HepG2 (cell line): ENCODE measurements at regions not wholly inside any gene's neighbourhood (a gene's known extent, or its start where the extent isn't known, plus 50 kb on each side); places are given as distances from the start of the nearest gene placed in this dataset.

ENCODE experiments used
- ATAC-seq: fragments of 200-7000 bp; cut with Tn5 transposase; 3 replicates; pipeline ENCODE4 v1.9.1; 2020; ENCODE audit warnings: mild to moderate bottlenecking, moderate library complexity
- BruUV-seq: library from RNA; stranded (reverse); fragments of 400-500 nt; replicated peaks from 2 replicates; lab custom pipeline; 2021; lab: Mats Ljungman, UMichigan
- CTCF ChIA-PET: fragments of 300-600 bp; formaldehyde crosslinking; extraction: SDS; loops from one replicate; lab custom pipeline; 2021; ENCODE audit warnings: low total read pairs, inconsistent platforms, low intra/inter-chr PET ratio; lab: Yijun Ruan, JAX
- POLR2A ChIA-PET: fragments of 350-600 bp; sonication (Branson Sonifier 250); formaldehyde crosslinking; loops from one replicate; lab custom pipeline; 2020; ENCODE audit warnings: antibody characterized with exemption, inconsistent platforms; lab: Yijun Ruan, JAX
- DNase-seq: peaks from one replicate; pipeline ENCODE4 v3.0.0-alpha.2; 2015; ENCODE audit warnings: low spot score
- FAIRE-seq: peaks from 3 replicates; lab custom pipeline; 2011; peaks lifted over from hg19 to GRCh38; lab: Jason Lieb, UNC
- H2AFZ ChIP-seq: one replicate; pipeline ENCODE4 v1.6.1; 2011; ENCODE audit warnings: low read length, inconsistent platforms
- H3K27ac ChIP-seq: fragments of 300-600 bp; 3 replicates; pipeline ENCODE4 v1.8.0; 2011; ENCODE audit warnings: mixed run types, mild to moderate bottlenecking, mixed read lengths, low read length, inconsistent platforms; ENCODE audit not compliant: insufficient read depth; ENCODE audit errors: extremely low read length
- H3K27me3 ChIP-seq, 2 experiments: fragments of 200-600 bp in 1 of 2; 2 replicates in 1 of 2; 3 replicates in 1 of 2; pipeline versions ENCODE4 v1.6.0 to v1.8.0; 2011; ENCODE audit warnings: low read length in 2 of 2, mild to moderate bottlenecking in 2 of 2, moderate library complexity in 2 of 2, inconsistent platforms in 1 of 2; ENCODE audit not compliant: insufficient read depth in 2 of 2, control insufficient read depth in 1 of 2
- H3K36me3 ChIP-seq, 2 experiments: fragments of 200-600 bp in 1 of 2; replicated peaks in 1 of 2; 2 replicates in 1 of 2; 3 replicates in 1 of 2; pipeline versions ENCODE4 v1.5.1 to v1.8.0; 2011; ENCODE audit warnings: low read length in 2 of 2, inconsistent platforms in 1 of 2; ENCODE audit not compliant: insufficient read depth in 2 of 2, control insufficient read depth in 1 of 2
- H3K4me1 ChIP-seq: 2 replicates; pipeline ENCODE4 v1.5.1; 2012; ENCODE audit warnings: low read length, inconsistent platforms; ENCODE audit not compliant: insufficient read depth
- H3K4me2 ChIP-seq: 2 replicates; pipeline ENCODE4 v1.6.0; 2011; ENCODE audit warnings: low read depth, low read length, inconsistent platforms
- H3K4me3 ChIP-seq, 3 experiments: fragments of 200-600 bp in 1 of 3; sonication (generic), shearing (Covaris generic) in 1 of 3; replicated peaks in 1 of 3; 2 replicates each; pipeline ENCODE4 v1.5.1; 2011 to 2016; ENCODE audit warnings: low read length in 3 of 3, inconsistent platforms in 2 of 3, low read depth in 2 of 3, mild to moderate bottlenecking in 2 of 3, control low read depth in 1 of 3, mixed read lengths in 1 of 3; ENCODE audit not compliant: insufficient read depth in 1 of 3
- H3K79me2 ChIP-seq: one replicate; pipeline ENCODE4 v1.6.1; 2011; ENCODE audit warnings: low read length, inconsistent platforms; ENCODE audit not compliant: insufficient read depth
- H3K9ac ChIP-seq: 2 replicates; pipeline ENCODE4 v1.6.0; 2011; ENCODE audit warnings: mild to moderate bottlenecking, low read depth, low read length, inconsistent platforms; ENCODE audit not compliant: insufficient read depth
- H3K9me3 ChIP-seq: 2 replicates; pipeline ENCODE4 v1.5.1; 2012; ENCODE audit warnings: mild to moderate bottlenecking, low read length
- H4K20me1 ChIP-seq: 2 replicates; pipeline ENCODE4 v1.6.0; 2011; ENCODE audit warnings: inconsistent platforms, mild to moderate bottlenecking, low read length, moderate library complexity; ENCODE audit not compliant: insufficient read depth
- ARNT2 ChIP-seq: sonication (generic); formaldehyde crosslinking; IDR thresholded peaks from 2 replicates; pipeline ENCODE4 v1.8.0; 2022; ENCODE audit warnings: mild to moderate bottlenecking, low read depth, missing genetic modification reagents, moderate library complexity
- FOXC1 ChIP-seq: sonication (generic); formaldehyde crosslinking; IDR thresholded peaks from 2 replicates; pipeline ENCODE4 v1.8.0; 2022; ENCODE audit warnings: mild to moderate bottlenecking, missing genetic modification reagents, borderline replicate concordance
- FOXM1 ChIP-seq: sonication (generic); formaldehyde crosslinking; IDR thresholded peaks from 2 replicates; pipeline ENCODE4 v1.5.0; 2020; ENCODE audit warnings: missing genetic modification reagents
- PCBP1 ChIP-seq: fragments of 200-400 bp; formaldehyde crosslinking; IDR thresholded peaks from 2 replicates; pipeline ENCODE4 v1.6.1; 2017; ENCODE audit warnings: mild to moderate bottlenecking, low read depth, low read length, borderline replicate concordance
- SRF ChIP-seq: IDR thresholded peaks from 2 replicates; pipeline ENCODE4 v1.6.1; 2011; ENCODE audit warnings: mild to moderate bottlenecking, low read depth, low read length, moderate library complexity
- ZFP36L1 ChIP-seq: sonication (generic); formaldehyde crosslinking; IDR thresholded peaks from 2 replicates; pipeline ENCODE4 v1.8.0; 2022; ENCODE audit warnings: mild to moderate bottlenecking, missing genetic modification reagents, moderate library complexity
- ZNF292 ChIP-seq: sonication (generic); formaldehyde crosslinking; IDR thresholded peaks from 2 replicates; pipeline ENCODE4 v1.8.1; 2022; ENCODE audit warnings: mild to moderate bottlenecking, low read depth, missing genetic modification reagents, borderline replicate concordance
- ZNF329 ChIP-seq: sonication (generic); formaldehyde crosslinking; IDR thresholded peaks from 2 replicates; pipeline ENCODE4 v1.9.0; 2021; ENCODE audit warnings: low read depth, mild to moderate bottlenecking, missing genetic modification reagents
- WGBS: methylation state at CpG from one replicate; pipeline ENCODE4 v1.1.6; 2017; ENCODE audit warnings: low lambda C conversion rate; 5-methylcytosine and 5-hydroxymethylcytosine counted together
- in situ Hi-C: cut with HindIII; loops from 2 replicates; pipeline ENCODE4 v1.10.0; 2017; ENCODE audit warnings: low pct_unique_long_range_greater_than_20kb; ENCODE audit not compliant: extremely low pct_ligation_motif_present
- intact Hi-C: fragments of 100-400 bp; cut with micrococcal nuclease; formaldehyde crosslinking; loops from one replicate; pipeline ENCODE4 v1.10.0; 2022; ENCODE audit not compliant: unreplicated experiment
- TF ChIP-seq, protein P1 (sequence below): conservative IDR thresholded peaks from 2 replicates; pipeline ENCODE4 v1.6.1; 2018; ENCODE audit warnings: missing genetic modification reagents
- TF ChIP-seq, protein P2 (sequence below): IDR thresholded peaks from 2 replicates; pipeline ENCODE4 v1.6.1; 2012; ENCODE audit warnings: inconsistent platforms
- TF ChIP-seq, protein P3 (sequence below): sonication (generic); formaldehyde crosslinking; conservative IDR thresholded peaks from 2 replicates; pipeline ENCODE4 v1.8.1; 2023; ENCODE audit warnings: missing genetic modification reagents
- TF ChIP-seq, protein P4 (sequence below): sonication (generic); formaldehyde crosslinking; conservative IDR thresholded peaks from 2 replicates; pipeline ENCODE4 v1.8.0; 2022; ENCODE audit warnings: low read depth, missing genetic modification reagents

DNA sequence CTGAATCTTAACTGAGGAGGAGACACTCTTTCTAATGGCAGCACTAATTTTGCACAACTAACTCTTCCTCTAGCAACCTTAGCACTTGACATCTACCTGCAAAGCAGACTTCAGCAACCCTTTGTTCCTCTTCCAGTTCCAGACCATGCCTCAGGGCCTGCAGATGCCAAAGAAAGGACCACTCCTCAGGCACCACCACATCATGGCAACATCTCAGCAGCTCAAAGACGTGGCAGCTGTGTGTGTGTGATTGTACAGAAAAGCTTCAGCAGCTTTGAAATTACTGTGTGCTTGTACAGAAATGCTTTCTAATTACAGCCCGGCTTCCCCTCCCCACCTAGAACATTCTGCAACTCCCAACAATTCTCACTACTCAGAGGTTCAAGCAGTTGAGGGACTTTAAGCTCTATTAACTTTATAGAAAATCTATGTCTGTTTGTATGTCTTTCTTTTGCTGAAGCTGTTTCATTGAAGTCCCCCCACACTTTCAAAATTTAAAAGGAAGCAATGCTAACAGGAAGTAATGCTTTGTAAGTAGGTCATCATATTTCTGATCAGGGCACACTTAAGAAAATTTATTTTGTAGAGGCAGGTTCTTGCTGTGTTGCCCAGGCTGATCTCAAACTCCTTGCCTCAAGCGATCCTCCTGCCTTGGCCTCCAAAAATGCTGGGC is 115.2 kb downstream of the CD47 start:
- Histone ChIP-seq H3K27me3 (no peaks in the 10 kb centered on the region), H3K9ac (no peak overlapping the region), H3K4me1 (peaks cover 6% of the 10 kb centered on the region; the same call in 1 of the 2 replicates), H3K27ac (no peak overlapping the region), H3K79me2 (no peaks in the 10 kb centered on the region), H3K9me3 (no peaks in the 10 kb centered on the region), H2AFZ (no peak overlapping the region), H3K36me3 (no peaks in the 10 kb centered on the region), H3K4me2 (no peak overlapping the region), H3K4me3 (no peak overlapping the region), H4K20me1 (no peaks in the 10 kb centered on the region)
- no peak for FAIRE-seq
- in situ Hi-C loops: no loop called here
- intact Hi-C loops: no loop called here
- ATAC-seq: no peak
- WGBS: 2% methylated on average over 3 of the region's 3 CpGs
- ChIA-PET POLR2A (no interaction called here), CTCF (no interaction called here)
- no peak for DNase-seq
- no TSS peak for BruUV-seq
- no peak for TF ChIP-seq ZNF292 (CRISPR knock-in tag)
- TF ChIP-seq, protein P1, sequence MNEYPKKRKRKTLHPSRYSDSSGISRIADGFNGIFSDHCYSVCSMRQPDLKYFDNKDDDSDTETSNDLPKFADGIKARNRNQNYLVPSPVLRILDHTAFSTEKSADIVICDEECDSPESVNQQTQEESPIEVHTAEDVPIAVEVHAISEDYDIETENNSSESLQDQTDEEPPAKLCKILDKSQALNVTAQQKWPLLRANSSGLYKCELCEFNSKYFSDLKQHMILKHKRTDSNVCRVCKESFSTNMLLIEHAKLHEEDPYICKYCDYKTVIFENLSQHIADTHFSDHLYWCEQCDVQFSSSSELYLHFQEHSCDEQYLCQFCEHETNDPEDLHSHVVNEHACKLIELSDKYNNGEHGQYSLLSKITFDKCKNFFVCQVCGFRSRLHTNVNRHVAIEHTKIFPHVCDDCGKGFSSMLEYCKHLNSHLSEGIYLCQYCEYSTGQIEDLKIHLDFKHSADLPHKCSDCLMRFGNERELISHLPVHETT (CRISPR knock-in tag): no peak
- TF ChIP-seq, protein P2, sequence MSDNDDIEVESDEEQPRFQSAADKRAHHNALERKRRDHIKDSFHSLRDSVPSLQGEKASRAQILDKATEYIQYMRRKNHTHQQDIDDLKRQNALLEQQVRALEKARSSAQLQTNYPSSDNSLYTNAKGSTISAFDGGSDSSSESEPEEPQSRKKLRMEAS: no peak
- TF ChIP-seq PCBP1: no peak
- no peak for TF ChIP-seq ZNF329
- TF ChIP-seq SRF: no peak
- no peak for TF ChIP-seq FOXM1 (CRISPR knock-in tag)
- no peak for TF ChIP-seq FOXC1
- TF ChIP-seq, protein P3, sequence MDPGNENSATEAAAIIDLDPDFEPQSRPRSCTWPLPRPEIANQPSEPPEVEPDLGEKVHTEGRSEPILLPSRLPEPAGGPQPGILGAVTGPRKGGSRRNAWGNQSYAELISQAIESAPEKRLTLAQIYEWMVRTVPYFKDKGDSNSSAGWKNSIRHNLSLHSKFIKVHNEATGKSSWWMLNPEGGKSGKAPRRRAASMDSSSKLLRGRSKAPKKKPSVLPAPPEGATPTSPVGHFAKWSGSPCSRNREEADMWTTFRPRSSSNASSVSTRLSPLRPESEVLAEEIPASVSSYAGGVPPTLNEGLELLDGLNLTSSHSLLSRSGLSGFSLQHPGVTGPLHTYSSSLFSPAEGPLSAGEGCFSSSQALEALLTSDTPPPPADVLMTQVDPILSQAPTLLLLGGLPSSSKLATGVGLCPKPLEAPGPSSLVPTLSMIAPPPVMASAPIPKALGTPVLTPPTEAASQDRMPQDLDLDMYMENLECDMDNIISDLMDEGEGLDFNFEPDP (CRISPR knock-in tag): no peak
- no peak for TF ChIP-seq ZFP36L1 (CRISPR knock-in tag)
- TF ChIP-seq ARNT2: no peak
- TF ChIP-seq, protein P4, sequence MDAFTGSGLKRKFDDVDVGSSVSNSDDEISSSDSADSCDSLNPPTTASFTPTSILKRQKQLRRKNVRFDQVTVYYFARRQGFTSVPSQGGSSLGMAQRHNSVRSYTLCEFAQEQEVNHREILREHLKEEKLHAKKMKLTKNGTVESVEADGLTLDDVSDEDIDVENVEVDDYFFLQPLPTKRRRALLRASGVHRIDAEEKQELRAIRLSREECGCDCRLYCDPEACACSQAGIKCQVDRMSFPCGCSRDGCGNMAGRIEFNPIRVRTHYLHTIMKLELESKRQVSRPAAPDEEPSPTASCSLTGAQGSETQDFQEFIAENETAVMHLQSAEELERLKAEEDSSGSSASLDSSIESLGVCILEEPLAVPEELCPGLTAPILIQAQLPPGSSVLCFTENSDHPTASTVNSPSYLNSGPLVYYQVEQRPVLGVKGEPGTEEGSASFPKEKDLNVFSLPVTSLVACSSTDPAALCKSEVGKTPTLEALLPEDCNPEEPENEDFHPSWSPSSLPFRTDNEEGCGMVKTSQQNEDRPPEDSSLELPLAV: no peak
- TF ChIP-seq, all 625 proteins: peak for 0
